SK-N-MC (cell line): ENCODE measurements at regions not wholly inside any gene's neighbourhood (a gene's known extent, or its start where the extent isn't known, plus 50 kb on each side); places are given as distances from the start of the nearest gene placed in this dataset.

Experiments used
- DNase-seq: peaks from one replicate; pipeline ENCODE4 v3.0.0-alpha.2; 2011; ENCODE audit warnings: low read depth, low spot score
- H3K27ac ChIP-seq: fragments of 200-600 bp; sonication (generic); 2 replicates; pipeline ENCODE4 v1.5.1; 2016; ENCODE audit warnings: mixed run types
- H3K36me3 ChIP-seq: fragments of 200-600 bp; sonication (generic); 2 replicates; pipeline ENCODE4 v1.6.1; 2017; ENCODE audit warnings: antibody characterized with exemption, low read length, mixed read lengths; ENCODE audit not compliant: insufficient read depth
- H3K4me3 ChIP-seq: fragments of 200-600 bp; sonication (generic); 2 replicates; pipeline ENCODE4 v1.5.1; 2016
- H3K9ac ChIP-seq: fragments of 200-600 bp; sonication (generic); 2 replicates; pipeline ENCODE4 v1.8.0; 2017; ENCODE audit warnings: mixed run types, mixed read lengths; ENCODE audit not compliant: insufficient read length
- H3K9me3 ChIP-seq: fragments of 200-600 bp; sonication (generic); 2 replicates; pipeline ENCODE4 v1.6.1; 2017; ENCODE audit warnings: low read depth, mild to moderate bottlenecking, antibody characterized with exemption, low read length, moderate library complexity, mixed read lengths
- EZH2 ChIP-seq: fragments of 200-600 bp; sonication (generic); IDR thresholded peaks from one replicate; pipeline ENCODE4 v1.6.1; 2017; ENCODE audit warnings: antibody characterized with exemption
- FOXP2 ChIP-seq: optimal IDR thresholded peaks from 2 replicates; pipeline ENCODE3; 2011; ENCODE audit warnings: mild to moderate bottlenecking, moderate library complexity; ENCODE audit not compliant: insufficient read depth; ENCODE audit errors: extremely low read length, control extremely low read depth
- POLR2AphosphoS5 ChIP-seq: IDR thresholded peaks from 2 replicates; pipeline ENCODE4 v1.6.1; 2012; ENCODE audit warnings: mild to moderate bottlenecking, low read depth, low read length, borderline replicate concordance

GRCh38 chr1:21342961-21343838 lies 52.9 kb upstream of the ECE1 start:
- Histone ChIP-seq H3K4me3 (no peak overlapping the region), H3K27ac (no peak overlapping the region), H3K9me3 (no peaks in the 10 kb centered on the region), H3K9ac (no peak overlapping the region), H3K36me3 (no peaks in the 10 kb centered on the region)
- TF ChIP-seq POLR2AphosphoS5 (no peak), FOXP2 (no peak), EZH2 (no peak)
- no peak for DNase-seq

- Histone ChIP-seq H3K4me3 (no peak overlapping the region), H3K9me3 (no peaks in the 10 kb centered on the region), H3K9ac (no peak overlapping the region), H3K27ac (no peak overlapping the region), H3K36me3 (no peaks in the 10 kb centered on the region)
- DNase-seq, result no peak
- TF ChIP-seq FOXP2 (no peak), POLR2AphosphoS5 (no peak), EZH2 (no peak)
Observed at GRCh38 chr1:21341517-21342078, 51.3 kb upstream of the ECE1 start.

GRCh38 chr1:21341022-21341421 lies 50.8 kb upstream of the ECE1 start:
- Histone ChIP-seq H3K36me3 (no peaks in the 10 kb centered on the region), H3K4me3 (no peak overlapping the region), H3K9ac (no peak overlapping the region), H3K9me3 (no peaks in the 10 kb centered on the region), H3K27ac (no peak overlapping the region)
- no peak for DNase-seq
- TF ChIP-seq EZH2, result no peak
- TF ChIP-seq POLR2AphosphoS5, result no peak
- no peak for TF ChIP-seq FOXP2

- DNase-seq, result no peak
- Histone ChIP-seq H3K27ac (no peak overlapping the region), H3K9ac (no peak overlapping the region), H3K36me3 (no peaks in the 10 kb centered on the region), H3K9me3 (no peaks in the 10 kb centered on the region), H3K4me3 (no peak overlapping the region)
- TF ChIP-seq POLR2AphosphoS5 (no peak), FOXP2 (no peak), EZH2 (no peak)
Observed at GRCh38 chr1:21340230-21340945, 50.1 kb upstream of the ECE1 start.
